ENCODE measurements at regions not wholly inside any gene's neighbourhood (a gene's known extent, or its start where the extent isn't known, plus 50 kb on each side); places are given as distances from the start of the nearest gene placed in this dataset.

GRCh38 chr18:73487966-73488365 is 620.2 kb upstream of the NETO1 start:
- DNase-seq: peak; percentile 4
- H3K27me3 Mint-ChIP-seq (ENCODE audit: insufficient read depth): no peaks in the 10 kb centered on the region
- H3K36me3 Mint-ChIP-seq (ENCODE audit: low read depth): no peaks in the 10 kb centered on the region
- H3K27ac Mint-ChIP-seq: no peak overlapping the region
- peaks cover 20% of the 10 kb centered on the region; the same call in 1 of the 2 replicates for H3K4me1 Mint-ChIP-seq (ENCODE audit: low read depth)
- no peak overlapping the region for H3K4me3 Mint-ChIP-seq
- no peaks in the 10 kb centered on the region for H3K9me3 Mint-ChIP-seq
- TF ChIP-seq CTCF (IDR thresholded peaks at IDR 0.05): no peak

- H3K27me3 Mint-ChIP-seq (ENCODE audit: insufficient read depth): no peaks in the 10 kb centered on the region
- no peak overlapping the region for H3K27ac Mint-ChIP-seq
- H3K4me1 Mint-ChIP-seq (ENCODE audit: low read depth): peaks cover 25% of the 10 kb centered on the region
- H3K4me3 Mint-ChIP-seq: no peak overlapping the region
- no peak for DNase-seq
- no peak for TF ChIP-seq CTCF (IDR thresholded peaks at IDR 0.05)
- H3K36me3 Mint-ChIP-seq (ENCODE audit: low read depth): no peaks in the 10 kb centered on the region
- no peaks in the 10 kb centered on the region for H3K9me3 Mint-ChIP-seq
Observed at GRCh38 chr18:73485166-73485565, 617.4 kb upstream of the NETO1 start.

- Mint-ChIP-seq H3K27me3 (ENCODE audit: insufficient read depth) (no peaks in the 10 kb centered on the region), H3K9me3 (peaks cover 1% of the 10 kb centered on the region; the same call in 1 of the 2 replicates), H3K27ac (no peak overlapping the region), H3K36me3 (ENCODE audit: low read depth) (peaks cover 2% of the 10 kb centered on the region; the same call in 1 of the 2 replicates), H3K4me3 (no peak overlapping the region), H3K4me1 (ENCODE audit: low read depth) (peaks cover 39% of the 10 kb centered on the region)
- DNase-seq: no peak
- no peak for TF ChIP-seq CTCF (IDR thresholded peaks at IDR 0.05)
Observed at GRCh38 chr18:73482901-73483300, 615.1 kb upstream of the NETO1 start.

GRCh38 chr18:73479477-73479876 is 611.7 kb upstream of the NETO1 start:
- H3K36me3 Mint-ChIP-seq (ENCODE audit: low read depth): peaks cover 10% of the 10 kb centered on the region
- H3K4me3 Mint-ChIP-seq: peak overlapping the region; percentile 40; the same call in 1 of the 2 replicates
- TF ChIP-seq CTCF (IDR thresholded peaks at IDR 0.05): no peak
- peaks cover 38% of the 10 kb centered on the region for H3K4me1 Mint-ChIP-seq (ENCODE audit: low read depth)
- peak; percentile 6 for DNase-seq
- H3K27me3 Mint-ChIP-seq (ENCODE audit: insufficient read depth): no peaks in the 10 kb centered on the region
- H3K27ac Mint-ChIP-seq: peak overlapping the region; percentile 26; the same call in 1 of the 2 replicates
- peaks cover 9% of the 10 kb centered on the region for H3K9me3 Mint-ChIP-seq

- no peak overlapping the region for H3K27ac Mint-ChIP-seq
- H3K27me3 Mint-ChIP-seq (ENCODE audit: insufficient read depth): no peaks in the 10 kb centered on the region
- H3K36me3 Mint-ChIP-seq (ENCODE audit: low read depth): peaks cover 10% of the 10 kb centered on the region
- H3K4me1 Mint-ChIP-seq (ENCODE audit: low read depth): peaks cover 38% of the 10 kb centered on the region
- DNase-seq: no peak
- H3K4me3 Mint-ChIP-seq: no peak overlapping the region
- peaks cover 9% of the 10 kb centered on the region for H3K9me3 Mint-ChIP-seq
- TF ChIP-seq CTCF (IDR thresholded peaks at IDR 0.05): no peak
Observed at GRCh38 chr18:73478191-73478590, 610.4 kb upstream of the NETO1 start.

GRCh38 chr18:73476031-73476430 is 608.2 kb upstream of the NETO1 start:
- no peaks in the 10 kb centered on the region for H3K27me3 Mint-ChIP-seq (ENCODE audit: insufficient read depth)
- H3K36me3 Mint-ChIP-seq (ENCODE audit: low read depth): peaks cover 10% of the 10 kb centered on the region
- no peak for TF ChIP-seq CTCF (IDR thresholded peaks at IDR 0.05)
- H3K4me3 Mint-ChIP-seq: no peak overlapping the region
- H3K27ac Mint-ChIP-seq: no peak overlapping the region
- peaks cover 9% of the 10 kb centered on the region for H3K9me3 Mint-ChIP-seq
- peaks cover 38% of the 10 kb centered on the region for H3K4me1 Mint-ChIP-seq (ENCODE audit: low read depth)
- no peak for DNase-seq

Data from HFFc6 (cell line).